Vagina (tissue), 2 donors: ENCODE measurements at regions not wholly inside any gene's neighbourhood (a gene's known extent, or its start where the extent isn't known, plus 50 kb on each side); places are given as distances from the start of the nearest gene placed in this dataset.

Source experiments
- CTCF ChIP-seq, 3 experiments: fragments of 450-650 bp in 2 of 3; fragments of 200-600 bp in 1 of 3; sonication (generic) in 1 of 3; IDR thresholded peaks; one replicate each; pipeline ENCODE4 v1.5.1; 2017 to 2019; ENCODE audit warnings: antibody characterized with exemption in 3 of 3, mild to moderate bottlenecking in 2 of 3, moderate library complexity in 2 of 3
- POLR2A ChIP-seq, 2 donors: fragments of 450-650 bp; IDR thresholded peaks; one replicate each; pipeline ENCODE4 v1.6.1; 2017; ENCODE audit warnings: antibody characterized with exemption in 2 of 2, mild to moderate bottlenecking in 2 of 2, moderate library complexity in 2 of 2

- no peak for TF ChIP-seq CTCF (IDR thresholded peaks at IDR 0.05)
- TF ChIP-seq POLR2A (IDR thresholded peaks at IDR 0.05), result no peak
Observed at GRCh38 chr11:70886676-70887541, 365.5 kb downstream of the SHANK2 start.
